ENCODE measurements at regions not wholly inside any gene's neighbourhood (a gene's known extent, or its start where the extent isn't known, plus 50 kb on each side); places are given as distances from the start of the nearest gene placed in this dataset.

DNA sequence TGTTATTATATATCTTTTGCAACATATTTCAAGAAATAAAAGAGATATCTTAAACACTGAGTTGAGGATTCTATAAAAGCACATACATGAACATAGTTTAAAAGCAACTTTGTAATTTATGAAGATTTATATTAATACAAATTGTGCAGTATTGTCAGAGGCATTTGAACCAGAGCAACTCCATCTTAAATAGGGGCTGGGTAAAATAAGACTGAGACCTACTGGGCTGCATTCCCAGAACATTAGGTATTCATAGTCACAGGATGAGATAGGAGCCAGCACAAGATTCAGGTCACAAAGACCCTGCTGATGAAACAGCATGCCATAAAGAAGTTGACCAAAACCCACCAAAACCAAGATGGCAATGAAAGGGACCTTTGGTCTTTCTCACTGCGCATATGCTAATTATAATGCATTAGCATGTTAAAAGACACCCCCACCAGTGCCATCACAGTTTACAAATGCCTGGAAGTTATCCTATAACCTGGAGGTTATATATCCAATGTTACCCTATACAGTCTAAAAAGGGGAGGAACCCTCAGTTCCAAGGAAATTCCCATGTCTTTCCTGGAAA is 320.2 kb downstream of the FAM170A start:
- TF ChIP-seq CTCF (IDR thresholded peaks at IDR 0.05) (no peak), POLR2A (IDR thresholded peaks at IDR 0.05) (no peak)
